ENCODE measurements at regions not wholly inside any gene's neighbourhood (a gene's known extent, or its start where the extent isn't known, plus 50 kb on each side); places are given as distances from the start of the nearest gene placed in this dataset.
"Not testable (repeated sequence)": the region's sequence is repeated elsewhere in the genome, so short reads cannot be mapped to it uniquely, and the experiment has no call there.

GRCh38 chr1:31515936-31516335, 60.4 kb upstream of the TINAGL1 start:
- no peaks in the 10 kb centered on the region for H3K27me3 ChIP-seq
- DNase-seq (no peak), ATAC-seq (no peak)
- no peak overlapping the region for H3K4me3 ChIP-seq
- no peaks in the 10 kb centered on the region for H3K36me3 ChIP-seq
- no peak overlapping the region for H3K27ac ChIP-seq
- intact Hi-C loops (cut with DNase I) = no loop called here
- WGBS, 2 donors = 95 to 96% methylated on average over 4 of the region's 4 CpGs
- no peak for TF ChIP-seq CTCF (IDR thresholded peaks at IDR 0.05)
- peaks cover 0 to 9% (median 0%) of the 10 kb centered on the region in 11 donors for H3K9me3 ChIP-seq
- peaks cover 0 to 4% (median 0%) of the 10 kb centered on the region in 9 donors for H3K4me1 ChIP-seq

- H3K27ac ChIP-seq = no peak overlapping the region
- H3K27me3 ChIP-seq = peaks cover 0 to 4% (median 0%) of the 10 kb centered on the region in 7 donors
- H3K36me3 ChIP-seq = no peaks in the 10 kb centered on the region
- DNase-seq = no peak
- intact Hi-C loops (cut with DNase I) = no loop called here
- ATAC-seq = no peak
- H3K4me3 ChIP-seq = no peak overlapping the region
- 60 to 63% methylated on average over 5 of the region's 5 CpGs for WGBS, 2 donors
- no peak for TF ChIP-seq CTCF (IDR thresholded peaks at IDR 0.05)
- H3K4me1 ChIP-seq = peaks cover 0 to 5% (median 0%) of the 10 kb centered on the region in 9 donors
- peaks cover 0 to 9% (median 0%) of the 10 kb centered on the region in 11 donors for H3K9me3 ChIP-seq
These were observed 59.0 kb upstream of the TINAGL1 start for GRCh38 chr1:31517301-31517700.

- intact Hi-C loops (cut with DNase I) = not testable (repeated sequence)
These were observed 58.3 kb upstream of the TINAGL1 start for GRCh38 chr1:31517986-31518385.

GRCh38 chr1:31521761-31522555, 54.4 kb upstream of the TINAGL1 start:
- WGBS, 2 donors = 90 to 93% methylated on average over 14 of the region's 14 CpGs
- Histone ChIP-seq H3K36me3 (no peaks in the 10 kb centered on the region), H3K27ac (no peak overlapping the region), H3K4me3 (no peak overlapping the region), H3K4me1 (peaks cover 0 to 25% (median 0%) of the 10 kb centered on the region in 9 donors), H3K9me3 (peaks cover 0 to 9% (median 0%) of the 10 kb centered on the region in 11 donors), H3K27me3 (peaks cover 0 to 4% (median 0%) of the 10 kb centered on the region in 7 donors)
- ATAC-seq = no peak
- intact Hi-C loops (cut with DNase I) = no loop called here
- TF ChIP-seq CTCF (IDR thresholded peaks at IDR 0.05) = no peak
- no peak for DNase-seq

More at GRCh38 chr1:31517986-31518385, 58.3 kb upstream of the TINAGL1 start:
- WGBS, 2 donors = 88 to 92% methylated on average over 2 of the region's 2 CpGs
- not testable (repeated sequence) for H3K27ac ChIP-seq, ATAC-seq, DNase-seq, H3K27me3 ChIP-seq, H3K36me3 ChIP-seq, H3K9me3 ChIP-seq, H3K4me3 ChIP-seq
- H3K4me1 ChIP-seq = peaks cover 0 to 11% (median 0%) of the 10 kb centered on the region in 9 donors

GRCh38 chr1:31522556-31522845, 53.8 kb upstream of the TINAGL1 start:
- intact Hi-C loops (cut with DNase I) = no loop called here
- no peak for DNase-seq
- 58% methylated on average over 5 of the region's 5 CpGs for WGBS, 2 donors
- Histone ChIP-seq H3K4me3 (no peak overlapping the region), H3K4me1 (peaks cover 0 to 25% (median 0%) of the 10 kb centered on the region in 9 donors), H3K27ac (no peak overlapping the region), H3K27me3 (peaks cover 0 to 4% (median 0%) of the 10 kb centered on the region in 7 donors), H3K36me3 (no peaks in the 10 kb centered on the region), H3K9me3 (peaks cover 0 to 9% (median 0%) of the 10 kb centered on the region in 11 donors)
- TF ChIP-seq CTCF (IDR thresholded peaks at IDR 0.05) = no peak
- ATAC-seq = no peak

Data from heart right ventricle (tissue), 16 donors.